ENCODE measurements at regions not wholly inside any gene's neighbourhood (a gene's known extent, or its start where the extent isn't known, plus 50 kb on each side); places are given as distances from the start of the nearest gene placed in this dataset.

DNA sequence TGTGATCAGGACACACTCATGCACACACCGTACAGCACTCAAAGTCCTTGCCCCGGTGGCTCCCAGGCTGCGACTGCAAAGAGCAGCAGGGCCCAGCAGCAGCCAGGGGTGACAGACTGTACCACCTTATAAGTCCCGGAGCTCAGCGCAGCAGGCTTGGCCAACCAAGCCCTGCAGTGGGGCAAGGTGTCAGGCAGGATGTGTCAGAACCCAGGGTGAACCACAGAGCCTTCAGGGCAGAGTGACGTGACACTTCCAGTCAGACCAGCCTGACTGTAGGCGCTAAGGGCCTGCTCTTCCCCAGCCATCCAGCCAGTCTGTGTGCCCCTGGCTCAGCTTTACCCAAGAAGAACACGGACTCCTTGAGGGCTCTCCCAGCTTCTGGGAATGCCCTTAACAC is 204.1 kb downstream of the COPRS start:
- TF ChIP-seq, protein P1, sequence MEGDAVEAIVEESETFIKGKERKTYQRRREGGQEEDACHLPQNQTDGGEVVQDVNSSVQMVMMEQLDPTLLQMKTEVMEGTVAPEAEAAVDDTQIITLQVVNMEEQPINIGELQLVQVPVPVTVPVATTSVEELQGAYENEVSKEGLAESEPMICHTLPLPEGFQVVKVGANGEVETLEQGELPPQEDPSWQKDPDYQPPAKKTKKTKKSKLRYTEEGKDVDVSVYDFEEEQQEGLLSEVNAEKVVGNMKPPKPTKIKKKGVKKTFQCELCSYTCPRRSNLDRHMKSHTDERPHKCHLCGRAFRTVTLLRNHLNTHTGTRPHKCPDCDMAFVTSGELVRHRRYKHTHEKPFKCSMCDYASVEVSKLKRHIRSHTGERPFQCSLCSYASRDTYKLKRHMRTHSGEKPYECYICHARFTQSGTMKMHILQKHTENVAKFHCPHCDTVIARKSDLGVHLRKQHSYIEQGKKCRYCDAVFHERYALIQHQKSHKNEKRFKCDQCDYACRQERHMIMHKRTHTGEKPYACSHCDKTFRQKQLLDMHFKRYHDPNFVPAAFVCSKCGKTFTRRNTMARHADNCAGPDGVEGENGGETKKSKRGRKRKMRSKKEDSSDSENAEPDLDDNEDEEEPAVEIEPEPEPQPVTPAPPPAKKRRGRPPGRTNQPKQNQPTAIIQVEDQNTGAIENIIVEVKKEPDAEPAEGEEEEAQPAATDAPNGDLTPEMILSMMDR (IDR thresholded peaks at IDR 0.05; ENCODE audit: extremely low read depth in 1 of 2, insufficient read depth in 1 of 2, low read depth in 1 of 2, low read length in 2 of 2) = no peak
- TF ChIP-seq POLR2A (IDR thresholded peaks at IDR 0.05; ENCODE audit: low read depth, low read length) (no peak), POLR2AphosphoS5 (IDR thresholded peaks at IDR 0.05; ENCODE audit: insufficient read depth, low read depth, low read length) (no peak), EZH2 (IDR thresholded peaks at IDR 0.05; ENCODE audit: borderline replicate concordance, low read depth, low read length, severe bottlenecking) (no peak)
